Suppressor macrophage (primary cell): ENCODE measurements at regions not wholly inside any gene's neighbourhood (a gene's known extent, or its start where the extent isn't known, plus 50 kb on each side); places are given as distances from the start of the nearest gene placed in this dataset.
A peak's percentile ranks its signal among the peaks of the same experiment; 100 is the strongest.

Experiments
- DNase-seq, 4 experiments: peaks; one replicate each; pipeline ENCODE4 v3.0.0-alpha.2; 2020 to 2022

GRCh38 chr21:25005388-25005787 lies 601.9 kb downstream of the MRPL39 start:
- DNase-seq = peak; percentile 9 to 64 (median 26)

- no peak for DNase-seq
These were observed 604.6 kb downstream of the MRPL39 start for GRCh38 chr21:25002676-25003075.

GRCh38 chr21:24995216-24995615 lies 612.1 kb downstream of the MRPL39 start:
- DNase-seq = no peak

GRCh38 chr21:24994717-24995116 lies 612.6 kb downstream of the MRPL39 start:
- DNase-seq = no peak

- no peak for DNase-seq
These were observed 617.8 kb downstream of the MRPL39 start for GRCh38 chr21:24989516-24989915.

GRCh38 chr21:24988941-24989340 lies 618.3 kb downstream of the MRPL39 start:
- DNase-seq = no peak

GRCh38 chr21:24976238-24976637 lies 631.0 kb downstream of the MRPL39 start:
- no peak for DNase-seq

- DNase-seq = no peak
These were observed 638.2 kb downstream of the MRPL39 start for GRCh38 chr21:24969068-24969467.

GRCh38 chr21:24955275-24955961 lies 651.9 kb downstream of the MRPL39 start:
- no peak for DNase-seq

- DNase-seq = no peak
These were observed 659.1 kb downstream of the MRPL39 start for GRCh38 chr21:24948186-24948585.

- DNase-seq = no peak
These were observed 661.4 kb downstream of the MRPL39 start for GRCh38 chr21:24945910-24946309.

GRCh38 chr21:24941316-24942185 lies 665.7 kb downstream of the MRPL39 start:
- DNase-seq = no peak

GRCh38 chr21:24939291-24939690 lies 668.0 kb downstream of the MRPL39 start:
- DNase-seq = no peak

GRCh38 chr21:24938573-24938972 lies 668.7 kb downstream of the MRPL39 start:
- no peak for DNase-seq

GRCh38 chr21:24935991-24936390 lies 671.3 kb downstream of the MRPL39 start:
- no peak for DNase-seq

- no peak for DNase-seq
These were observed 696.7 kb downstream of the MRPL39 start for GRCh38 chr21:24910591-24910990.

GRCh38 chr21:24903994-24904635 lies 703.2 kb downstream of the MRPL39 start:
- DNase-seq = no peak

GRCh38 chr21:24899138-24899537 lies 708.1 kb downstream of the MRPL39 start:
- no peak for DNase-seq

- DNase-seq = no peak
These were observed 709.4 kb downstream of the MRPL39 start for GRCh38 chr21:24897883-24898282.

- no peak for DNase-seq
These were observed 710.6 kb downstream of the MRPL39 start for GRCh38 chr21:24896735-24897124.

- DNase-seq = peak in 3 of 4 experiments; percentile 1 to 7 (median 2)
These were observed 711.2 kb downstream of the MRPL39 start for GRCh38 chr21:24895885-24896734.

- no peak for DNase-seq
These were observed 713.0 kb downstream of the MRPL39 start for GRCh38 chr21:24894324-24894723.

- no peak for DNase-seq
These were observed 717.3 kb downstream of the MRPL39 start for GRCh38 chr21:24890021-24890420.
